GM23248 (cell line): ENCODE measurements at regions not wholly inside any gene's neighbourhood (a gene's known extent, or its start where the extent isn't known, plus 50 kb on each side); places are given as distances from the start of the nearest gene placed in this dataset.

ENCODE experiments used
- EZH2 ChIP-seq: fragments of 200-600 bp; sonication (generic); IDR thresholded peaks from 2 replicates; pipeline ENCODE4 v1.6.1; 2018; ENCODE audit warnings: antibody characterized with exemption, mild to moderate bottlenecking; ENCODE audit not compliant: insufficient read depth, poor library complexity, severe bottlenecking
- EZH2phosphoT487 ChIP-seq: fragments of 200-600 bp; sonication (generic); IDR thresholded peaks from 2 replicates; pipeline ENCODE4 v1.6.1; 2018; ENCODE audit warnings: antibody characterized with exemption, moderate library complexity, mild to moderate bottlenecking, low read depth; ENCODE audit not compliant: insufficient read depth

DNA sequence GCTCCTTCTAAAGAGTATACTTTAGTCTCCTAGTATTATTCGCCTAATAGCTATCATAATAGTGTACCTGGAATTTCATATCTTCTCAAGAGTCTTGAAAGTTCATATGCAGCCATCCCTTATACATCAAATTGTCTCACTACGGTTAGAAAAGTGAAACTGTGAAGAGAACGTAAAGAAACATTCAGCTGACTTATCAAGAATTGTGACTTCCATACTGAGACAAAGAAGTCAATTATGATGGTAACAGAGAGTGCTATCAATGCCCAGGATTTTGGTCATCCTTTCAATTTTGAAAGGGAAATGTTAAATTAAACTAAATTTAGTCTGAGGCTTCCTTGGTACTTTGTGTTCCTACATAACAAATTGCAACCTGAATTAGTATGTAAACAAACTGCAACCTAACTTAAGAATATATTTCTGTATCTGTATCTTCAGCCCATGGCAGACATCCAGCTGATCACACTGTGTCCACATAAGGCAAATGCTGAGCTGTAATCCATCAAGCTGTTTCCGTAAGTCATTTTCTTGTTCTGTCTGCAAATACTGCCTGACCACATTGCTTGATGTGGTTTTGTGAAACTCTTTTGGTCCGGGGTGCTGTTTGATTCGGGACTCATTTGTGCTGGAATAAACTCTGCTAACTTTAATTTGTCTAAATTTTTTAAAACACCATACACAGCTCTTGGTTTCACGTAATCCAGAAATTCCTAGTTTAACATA lies 469.6 kb downstream of the SI start:
- TF ChIP-seq EZH2 (no peak), EZH2phosphoT487 (no peak)
